Neuron (in vitro differentiated cells): ENCODE measurements at regions not wholly inside any gene's neighbourhood (a gene's known extent, or its start where the extent isn't known, plus 50 kb on each side); places are given as distances from the start of the nearest gene placed in this dataset.

Experiments
- H2AFZ ChIP-seq: one replicate; pipeline ENCODE4 v1.6.1; 2013; ENCODE audit warnings: low read depth, mild to moderate bottlenecking, inconsistent platforms, low read length, moderate library complexity
- H3K27me3 ChIP-seq: one replicate; pipeline ENCODE4 v1.6.1; 2013; ENCODE audit warnings: low read length; ENCODE audit not compliant: insufficient read depth
- H3K36me3 ChIP-seq: one replicate; pipeline ENCODE4 v1.6.1; 2013; ENCODE audit warnings: low read length; ENCODE audit not compliant: insufficient read depth
- H3K4me1 ChIP-seq: one replicate; pipeline ENCODE4 v1.6.1; 2013; ENCODE audit warnings: low read length; ENCODE audit not compliant: insufficient read depth
- H3K4me3 ChIP-seq: 2 replicates; pipeline ENCODE4 v1.5.1; 2013; ENCODE audit warnings: mild to moderate bottlenecking, low read length, moderate library complexity
- H3K9me3 ChIP-seq: one replicate; pipeline ENCODE4 v1.6.1; 2013; ENCODE audit warnings: low read length

DNA sequence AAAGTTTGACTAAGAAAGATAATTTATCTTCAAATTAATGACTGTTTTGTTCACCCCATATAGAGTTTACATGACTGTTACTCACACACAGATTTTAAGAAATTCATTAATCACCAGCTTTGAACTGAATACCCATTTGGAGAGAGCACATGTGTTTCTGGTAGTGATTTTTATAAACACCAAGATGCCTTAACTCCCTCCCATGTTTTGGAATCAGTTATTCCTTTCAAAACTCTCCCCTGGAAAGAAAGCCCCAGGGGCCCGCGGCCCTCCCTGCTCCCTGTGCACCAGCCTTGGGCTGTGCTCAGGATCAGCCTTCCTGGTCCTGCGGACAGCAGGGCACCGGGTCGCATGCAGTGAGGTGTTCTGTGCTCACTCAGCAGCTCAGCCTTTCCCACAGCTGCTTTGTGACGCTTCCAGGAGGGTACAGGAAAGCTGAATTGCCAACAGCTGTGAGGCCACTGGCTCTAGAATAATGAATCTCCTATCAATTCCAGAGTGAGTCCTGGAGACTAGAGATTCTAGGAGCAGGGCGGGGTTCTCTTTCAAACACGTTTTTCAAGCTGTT, 483.2 kb downstream of the EFNB2 start:
- Histone ChIP-seq H3K9me3 (no peaks in the 10 kb centered on the region), H3K4me3 (no peak overlapping the region), H3K4me1 (peaks cover 3% of the 10 kb centered on the region), H3K36me3 (no peaks in the 10 kb centered on the region), H3K27me3 (no peaks in the 10 kb centered on the region), H2AFZ (no peak overlapping the region)

- Histone ChIP-seq H3K36me3 (no peaks in the 10 kb centered on the region), H3K27me3 (no peaks in the 10 kb centered on the region), H3K9me3 (no peaks in the 10 kb centered on the region), H2AFZ (no peak overlapping the region), H3K4me1 (no peaks in the 10 kb centered on the region), H3K4me3 (no peak overlapping the region)
Measured at GRCh38 chr13:106049171-106049570, 486.3 kb downstream of the EFNB2 start.

DNA sequence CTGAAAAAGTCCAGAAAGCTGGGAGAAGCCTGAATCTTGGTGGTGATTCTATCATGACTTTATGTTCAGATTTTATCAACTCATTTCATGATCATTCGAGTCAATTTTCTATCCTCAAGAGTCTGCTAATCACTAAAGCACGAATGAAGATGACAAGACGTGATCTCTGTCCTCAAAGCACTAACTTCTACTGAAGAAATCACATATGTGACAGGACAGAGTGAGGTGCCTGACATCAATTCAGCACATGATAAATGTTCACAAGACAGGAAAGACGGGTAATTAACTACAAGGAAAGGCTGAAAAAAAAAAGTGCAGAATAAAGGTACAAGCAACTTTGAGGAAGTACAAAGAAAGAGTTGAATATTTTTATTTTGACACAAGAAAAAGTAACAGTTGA, 487.1 kb downstream of the EFNB2 start:
- Histone ChIP-seq H3K4me1 (no peaks in the 10 kb centered on the region), H3K4me3 (no peak overlapping the region), H3K36me3 (no peaks in the 10 kb centered on the region), H2AFZ (no peak overlapping the region), H3K27me3 (no peaks in the 10 kb centered on the region), H3K9me3 (no peaks in the 10 kb centered on the region)

DNA sequence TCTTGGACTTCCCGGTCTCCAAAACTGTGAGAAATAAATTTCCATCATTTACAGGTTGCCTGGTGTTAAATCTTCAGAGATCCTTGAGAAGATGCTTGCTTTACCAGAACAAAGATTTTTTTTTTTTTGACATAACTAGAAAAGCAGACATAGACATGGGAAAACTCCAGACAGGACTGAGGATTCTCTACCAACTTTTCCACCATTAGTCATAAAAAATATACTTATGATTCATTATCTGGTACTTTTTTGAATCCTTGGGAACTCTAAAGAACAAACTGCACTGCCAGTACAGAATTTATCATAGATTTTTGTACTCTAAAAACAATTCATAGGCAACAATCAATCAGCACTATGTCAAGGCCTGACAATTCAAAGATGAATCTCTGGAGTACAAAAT, 487.6 kb downstream of the EFNB2 start:
- Histone ChIP-seq H3K4me1 (no peaks in the 10 kb centered on the region), H3K9me3 (no peaks in the 10 kb centered on the region), H3K4me3 (no peak overlapping the region)

GRCh38 chr13:106042996-106043581, 492.4 kb downstream of the EFNB2 start:
- Histone ChIP-seq H3K27me3 (no peaks in the 10 kb centered on the region), H2AFZ (no peak overlapping the region), H3K4me1 (no peaks in the 10 kb centered on the region), H3K9me3 (no peaks in the 10 kb centered on the region), H3K36me3 (no peaks in the 10 kb centered on the region), H3K4me3 (no peak overlapping the region)

More for the DNA sequence above, 487.6 kb downstream of the EFNB2 start:
- Histone ChIP-seq H2AFZ (no peak overlapping the region), H3K27me3 (no peaks in the 10 kb centered on the region), H3K36me3 (no peaks in the 10 kb centered on the region)

DNA sequence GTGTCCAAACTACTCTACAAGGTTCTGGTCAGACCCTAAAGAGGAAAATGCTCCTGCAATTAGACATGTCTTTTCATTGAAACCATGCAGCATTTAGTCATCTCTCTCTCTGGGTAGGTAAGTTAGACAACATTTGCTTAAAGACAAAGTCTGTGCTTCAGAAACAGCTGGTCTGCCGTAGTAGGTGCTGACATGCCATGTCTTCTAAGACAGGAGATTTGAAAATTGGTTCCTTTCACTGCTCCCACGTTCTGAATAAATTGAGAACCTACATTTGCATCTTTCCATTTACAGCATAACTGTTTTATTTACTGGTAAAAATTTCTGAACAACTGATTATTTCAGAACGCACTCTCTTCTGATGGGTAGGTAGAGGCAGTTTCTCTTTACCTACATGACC, 494.0 kb downstream of the EFNB2 start:
- Histone ChIP-seq H2AFZ (no peak overlapping the region), H3K36me3 (no peaks in the 10 kb centered on the region), H3K27me3 (no peaks in the 10 kb centered on the region), H3K4me3 (no peak overlapping the region), H3K9me3 (peaks cover 2% of the 10 kb centered on the region), H3K4me1 (no peaks in the 10 kb centered on the region)

DNA sequence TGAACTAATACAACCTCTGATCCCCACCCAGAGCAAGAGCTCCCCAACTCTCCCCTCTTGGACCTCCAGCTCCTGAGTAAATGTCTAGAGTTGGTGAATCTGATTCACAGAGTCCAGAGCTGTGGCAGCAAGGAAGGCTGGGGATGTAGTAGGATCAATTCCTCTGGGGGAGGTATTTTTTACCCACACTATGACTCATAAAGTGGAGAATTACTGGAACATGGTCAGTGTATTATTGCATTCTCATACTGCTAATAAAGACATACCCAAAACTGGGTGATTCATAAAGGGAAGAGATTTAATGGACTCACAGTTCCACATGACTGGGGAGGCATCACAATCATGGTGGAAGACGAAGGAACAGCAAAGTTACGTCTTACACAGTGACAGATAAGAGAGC, 496.7 kb downstream of the EFNB2 start:
- Histone ChIP-seq H3K9me3 (peaks cover 2% of the 10 kb centered on the region), H3K4me3 (no peak overlapping the region), H3K27me3 (no peaks in the 10 kb centered on the region), H3K36me3 (no peaks in the 10 kb centered on the region), H2AFZ (no peak overlapping the region), H3K4me1 (no peaks in the 10 kb centered on the region)

GRCh38 chr13:106036870-106037269, 498.6 kb downstream of the EFNB2 start:
- no peaks in the 10 kb centered on the region for H3K27me3 ChIP-seq
- H3K4me1 ChIP-seq: no peaks in the 10 kb centered on the region
- no peak overlapping the region for H3K4me3 ChIP-seq
- peaks cover 2% of the 10 kb centered on the region for H3K9me3 ChIP-seq
- no peak overlapping the region for H2AFZ ChIP-seq
- no peaks in the 10 kb centered on the region for H3K36me3 ChIP-seq

GRCh38 chr13:106034201-106034600, 501.3 kb downstream of the EFNB2 start:
- H3K27me3 ChIP-seq: no peaks in the 10 kb centered on the region
- H3K4me3 ChIP-seq: no peak overlapping the region
- no peaks in the 10 kb centered on the region for H3K4me1 ChIP-seq
- H2AFZ ChIP-seq: no peak overlapping the region
- H3K36me3 ChIP-seq: no peaks in the 10 kb centered on the region
- H3K9me3 ChIP-seq: peaks cover 2% of the 10 kb centered on the region

DNA sequence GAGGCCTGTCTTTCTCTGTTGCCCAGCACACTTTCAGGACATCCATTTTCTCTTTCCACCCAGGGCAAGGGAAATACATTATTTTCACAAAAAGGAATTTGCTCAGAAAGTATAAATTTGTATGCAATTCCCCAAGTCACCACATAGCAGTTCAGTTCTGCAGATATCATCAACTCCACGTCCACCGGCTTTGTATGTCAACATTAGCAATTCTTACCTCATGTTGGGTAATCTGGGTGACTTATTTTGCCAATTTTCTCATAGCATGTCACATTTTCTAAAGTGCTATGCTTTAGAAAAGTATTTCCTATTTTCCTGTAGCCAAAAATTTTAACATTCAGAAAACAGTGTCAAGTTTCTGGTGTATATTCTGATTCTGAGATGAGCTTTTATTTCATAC, 501.8 kb downstream of the EFNB2 start:
- H3K27me3 ChIP-seq: no peaks in the 10 kb centered on the region
- H3K36me3 ChIP-seq: no peaks in the 10 kb centered on the region
- no peak overlapping the region for H2AFZ ChIP-seq
- no peaks in the 10 kb centered on the region for H3K4me1 ChIP-seq
- peaks cover 2% of the 10 kb centered on the region for H3K9me3 ChIP-seq
- H3K4me3 ChIP-seq: no peak overlapping the region

DNA sequence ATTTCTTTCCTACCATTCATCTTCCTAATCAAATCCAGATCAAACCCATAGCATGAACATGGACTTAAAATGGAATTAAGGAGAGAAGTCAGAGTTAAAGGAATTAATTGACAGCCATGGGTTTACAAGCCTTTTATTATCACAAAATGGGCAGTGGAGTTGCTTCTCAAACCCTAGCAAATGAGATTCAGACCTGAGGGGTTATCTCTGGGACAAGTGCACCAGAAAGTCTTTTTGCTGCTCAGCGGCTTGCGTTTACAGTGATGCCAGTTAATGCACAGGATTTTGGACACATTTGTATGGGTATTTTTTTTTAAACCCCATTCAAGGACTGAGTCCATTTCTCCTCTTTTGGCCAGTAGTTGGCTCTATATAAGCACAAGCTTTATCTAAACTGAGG, 503.0 kb downstream of the EFNB2 start:
- no peaks in the 10 kb centered on the region for H3K27me3 ChIP-seq
- no peaks in the 10 kb centered on the region for H3K36me3 ChIP-seq
- H2AFZ ChIP-seq: no peak overlapping the region
- H3K4me3 ChIP-seq: no peak overlapping the region
- peaks cover 2% of the 10 kb centered on the region for H3K9me3 ChIP-seq
- H3K4me1 ChIP-seq: no peaks in the 10 kb centered on the region

DNA sequence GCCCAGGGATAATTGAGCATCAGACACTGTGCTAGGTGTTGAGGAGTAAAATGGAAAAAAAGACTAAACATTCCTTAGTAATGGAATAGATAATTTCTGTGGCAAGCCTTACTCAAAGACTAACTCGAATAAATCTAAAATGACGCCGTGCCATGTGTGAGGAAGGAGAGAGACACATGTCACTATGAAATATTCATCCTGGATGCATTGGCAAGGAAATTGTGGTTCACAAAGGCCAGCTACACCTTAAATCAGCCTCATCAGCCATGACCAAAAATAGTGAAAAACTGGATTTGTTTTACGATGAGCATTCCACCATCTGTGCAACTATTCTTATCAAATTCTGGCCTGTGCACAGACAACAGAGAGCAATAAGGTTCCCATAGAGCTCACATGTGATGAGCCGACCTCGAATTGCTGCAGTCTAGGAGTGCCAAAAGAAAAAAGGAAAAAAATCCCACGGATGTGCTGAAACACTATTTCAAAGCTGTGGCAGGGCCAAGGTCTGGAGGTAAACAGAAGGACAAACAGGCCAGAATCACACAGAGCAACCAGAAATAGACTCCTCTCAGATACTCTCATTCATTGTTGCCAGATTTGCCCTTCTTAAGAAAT, 505.7 kb downstream of the EFNB2 start:
- H3K4me3 ChIP-seq: no peak overlapping the region
- no peaks in the 10 kb centered on the region for H3K27me3 ChIP-seq
- H3K4me1 ChIP-seq: no peaks in the 10 kb centered on the region
- no peaks in the 10 kb centered on the region for H3K9me3 ChIP-seq
- H2AFZ ChIP-seq: no peak overlapping the region
- no peaks in the 10 kb centered on the region for H3K36me3 ChIP-seq

GRCh38 chr13:106028911-106029310, 506.6 kb downstream of the EFNB2 start:
- no peaks in the 10 kb centered on the region for H3K4me1 ChIP-seq
- no peaks in the 10 kb centered on the region for H3K36me3 ChIP-seq
- no peak overlapping the region for H2AFZ ChIP-seq
- H3K9me3 ChIP-seq: no peaks in the 10 kb centered on the region
- no peaks in the 10 kb centered on the region for H3K27me3 ChIP-seq
- no peak overlapping the region for H3K4me3 ChIP-seq

- no peak overlapping the region for H2AFZ ChIP-seq
- H3K4me1 ChIP-seq: no peaks in the 10 kb centered on the region
- H3K4me3 ChIP-seq: no peak overlapping the region
- peaks cover 2% of the 10 kb centered on the region for H3K9me3 ChIP-seq
- H3K36me3 ChIP-seq: no peaks in the 10 kb centered on the region
- H3K27me3 ChIP-seq: no peaks in the 10 kb centered on the region
Measured at GRCh38 chr13:106011600-106011999, 523.9 kb downstream of the EFNB2 start.
